ENCODE measurements at regions not wholly inside any gene's neighbourhood (a gene's known extent, or its start where the extent isn't known, plus 50 kb on each side); places are given as distances from the start of the nearest gene placed in this dataset.
"Not testable (repeated sequence)": the region's sequence is repeated elsewhere in the genome, so short reads cannot be mapped to it uniquely, and the experiment has no call there.

- no peak for DNase-seq (ENCODE audit: low read depth)
These were observed 610.0 kb upstream of the LMO3 start for GRCh38 chr12:17215759-17216570.

GRCh38 chr12:17214929-17215328, 609.0 kb upstream of the LMO3 start:
- DNase-seq (ENCODE audit: low read depth): no peak

- no peak for DNase-seq (ENCODE audit: low read depth)
These were observed 600.6 kb upstream of the LMO3 start for GRCh38 chr12:17206553-17206952.

GRCh38 chr12:17204289-17205054, 598.5 kb upstream of the LMO3 start:
- no peak for DNase-seq (ENCODE audit: low read depth)

GRCh38 chr12:17203497-17203896, 597.5 kb upstream of the LMO3 start:
- DNase-seq (ENCODE audit: low read depth): no peak

GRCh38 chr12:17197971-17198370, 592.0 kb upstream of the LMO3 start:
- DNase-seq (ENCODE audit: low read depth): no peak

GRCh38 chr12:17192721-17193120, 586.8 kb upstream of the LMO3 start:
- no peak for DNase-seq (ENCODE audit: low read depth)

- DNase-seq (ENCODE audit: low read depth): no peak
These were observed 563.9 kb upstream of the LMO3 start for GRCh38 chr12:17169726-17170471.

- no peak for DNase-seq (ENCODE audit: low read depth)
These were observed 553.7 kb upstream of the LMO3 start for GRCh38 chr12:17159506-17160300.

GRCh38 chr12:17158201-17158600, 552.2 kb upstream of the LMO3 start:
- DNase-seq (ENCODE audit: low read depth): no peak

GRCh38 chr12:17151917-17152316, 546.0 kb upstream of the LMO3 start:
- DNase-seq (ENCODE audit: low read depth): no peak

GRCh38 chr12:17148706-17149105, 542.7 kb upstream of the LMO3 start:
- no peak for DNase-seq (ENCODE audit: low read depth)

GRCh38 chr12:17142856-17143255, 536.9 kb upstream of the LMO3 start:
- DNase-seq (ENCODE audit: low read depth): no peak

GRCh38 chr12:17139931-17140330, 534.0 kb upstream of the LMO3 start:
- DNase-seq (ENCODE audit: low read depth): no peak

GRCh38 chr12:17137396-17137795, 531.4 kb upstream of the LMO3 start:
- DNase-seq (ENCODE audit: low read depth): no peak

GRCh38 chr12:17134315-17134714, 528.4 kb upstream of the LMO3 start:
- no peak for DNase-seq (ENCODE audit: low read depth)

- DNase-seq (ENCODE audit: low read depth): no peak
These were observed 526.4 kb upstream of the LMO3 start for GRCh38 chr12:17132336-17132735.

- DNase-seq (ENCODE audit: low read depth): not testable (repeated sequence)
These were observed 510.6 kb upstream of the LMO3 start for GRCh38 chr12:17116538-17116937.

- no peak for DNase-seq (ENCODE audit: low read depth)
These were observed 504.4 kb upstream of the LMO3 start for GRCh38 chr12:17110316-17110715.

GRCh38 chr12:17108877-17109541, 503.0 kb upstream of the LMO3 start:
- DNase-seq (ENCODE audit: low read depth): no peak

- DNase-seq (ENCODE audit: low read depth): no peak
These were observed 498.8 kb upstream of the LMO3 start for GRCh38 chr12:17104801-17105200.

All from stromal cell of bone marrow (primary cell).